ENCODE measurements at regions not wholly inside any gene's neighbourhood (a gene's known extent, or its start where the extent isn't known, plus 50 kb on each side); places are given as distances from the start of the nearest gene placed in this dataset.

DNA sequence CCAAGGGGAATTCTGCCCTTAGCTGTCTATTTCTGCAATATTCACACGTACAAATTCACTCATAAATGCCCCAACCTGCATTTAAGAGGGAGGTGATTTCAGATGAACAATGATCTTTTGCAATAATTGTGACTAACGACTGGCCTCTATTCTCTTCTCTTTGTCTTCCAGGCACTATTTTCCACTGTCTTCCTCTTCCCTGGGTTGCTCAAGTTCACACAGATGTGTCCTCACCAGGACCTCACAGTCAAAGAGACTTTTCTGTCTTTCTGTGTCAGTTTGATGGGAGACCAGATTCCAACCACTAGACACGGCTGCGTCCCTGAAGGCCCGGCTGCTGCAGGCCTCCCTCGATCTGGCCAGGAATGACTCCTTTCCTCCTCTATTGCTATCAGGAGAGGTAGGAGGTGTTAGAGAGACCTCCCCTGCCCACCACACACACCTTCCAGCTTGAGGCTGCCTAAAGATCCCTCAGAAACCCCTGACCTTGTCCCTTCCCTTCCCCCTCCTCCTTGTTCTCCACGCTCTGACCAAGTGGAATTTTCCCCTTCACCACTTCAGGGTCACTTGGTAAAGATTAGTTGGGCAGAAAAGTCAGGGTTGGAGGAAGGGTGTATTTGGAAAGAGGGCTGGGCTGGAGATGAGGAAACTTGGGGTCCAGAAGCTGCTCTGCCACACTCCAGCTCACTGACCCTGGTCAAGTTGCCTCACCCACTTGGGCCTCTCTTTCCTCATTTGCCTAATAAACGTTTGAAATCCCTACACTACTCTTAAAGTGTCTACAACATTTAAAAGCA is 109.2 kb upstream of the COPS8 start:
- TF ChIP-seq NR2C2 (CRISPR knock-in tag; IDR thresholded peaks at IDR 0.05) (no peak), NR1H2 (CRISPR knock-in tag; IDR thresholded peaks at IDR 0.05) (no peak), CBFB (CRISPR knock-in tag; IDR thresholded peaks at IDR 0.05; ENCODE audit: low read depth) (no peak), NR3C1 (CRISPR knock-in tag; conservative IDR thresholded peaks at IDR 0.05; ENCODE audit: low read depth) (no peak), TCF7 (CRISPR knock-in tag; IDR thresholded peaks at IDR 0.05; ENCODE audit: low read depth) (no peak), ELF4 (CRISPR knock-in tag; IDR thresholded peaks at IDR 0.05; ENCODE audit: low read depth) (no peak), CREM (CRISPR knock-in tag; IDR thresholded peaks at IDR 0.05) (no peak)
- TF ChIP-seq, protein P1, sequence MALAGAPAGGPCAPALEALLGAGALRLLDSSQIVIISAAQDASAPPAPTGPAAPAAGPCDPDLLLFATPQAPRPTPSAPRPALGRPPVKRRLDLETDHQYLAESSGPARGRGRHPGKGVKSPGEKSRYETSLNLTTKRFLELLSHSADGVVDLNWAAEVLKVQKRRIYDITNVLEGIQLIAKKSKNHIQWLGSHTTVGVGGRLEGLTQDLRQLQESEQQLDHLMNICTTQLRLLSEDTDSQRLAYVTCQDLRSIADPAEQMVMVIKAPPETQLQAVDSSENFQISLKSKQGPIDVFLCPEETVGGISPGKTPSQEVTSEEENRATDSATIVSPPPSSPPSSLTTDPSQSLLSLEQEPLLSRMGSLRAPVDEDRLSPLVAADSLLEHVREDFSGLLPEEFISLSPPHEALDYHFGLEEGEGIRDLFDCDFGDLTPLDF (CRISPR knock-in tag; IDR thresholded peaks at IDR 0.05) = no peak
- TF ChIP-seq, protein P2, sequence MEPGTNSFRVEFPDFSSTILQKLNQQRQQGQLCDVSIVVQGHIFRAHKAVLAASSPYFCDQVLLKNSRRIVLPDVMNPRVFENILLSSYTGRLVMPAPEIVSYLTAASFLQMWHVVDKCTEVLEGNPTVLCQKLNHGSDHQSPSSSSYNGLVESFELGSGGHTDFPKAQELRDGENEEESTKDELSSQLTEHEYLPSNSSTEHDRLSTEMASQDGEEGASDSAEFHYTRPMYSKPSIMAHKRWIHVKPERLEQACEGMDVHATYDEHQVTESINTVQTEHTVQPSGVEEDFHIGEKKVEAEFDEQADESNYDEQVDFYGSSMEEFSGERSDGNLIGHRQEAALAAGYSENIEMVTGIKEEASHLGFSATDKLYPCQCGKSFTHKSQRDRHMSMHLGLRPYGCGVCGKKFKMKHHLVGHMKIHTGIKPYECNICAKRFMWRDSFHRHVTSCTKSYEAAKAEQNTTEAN (CRISPR knock-in tag; IDR thresholded peaks at IDR 0.05) = no peak
- TF ChIP-seq, protein P3, sequence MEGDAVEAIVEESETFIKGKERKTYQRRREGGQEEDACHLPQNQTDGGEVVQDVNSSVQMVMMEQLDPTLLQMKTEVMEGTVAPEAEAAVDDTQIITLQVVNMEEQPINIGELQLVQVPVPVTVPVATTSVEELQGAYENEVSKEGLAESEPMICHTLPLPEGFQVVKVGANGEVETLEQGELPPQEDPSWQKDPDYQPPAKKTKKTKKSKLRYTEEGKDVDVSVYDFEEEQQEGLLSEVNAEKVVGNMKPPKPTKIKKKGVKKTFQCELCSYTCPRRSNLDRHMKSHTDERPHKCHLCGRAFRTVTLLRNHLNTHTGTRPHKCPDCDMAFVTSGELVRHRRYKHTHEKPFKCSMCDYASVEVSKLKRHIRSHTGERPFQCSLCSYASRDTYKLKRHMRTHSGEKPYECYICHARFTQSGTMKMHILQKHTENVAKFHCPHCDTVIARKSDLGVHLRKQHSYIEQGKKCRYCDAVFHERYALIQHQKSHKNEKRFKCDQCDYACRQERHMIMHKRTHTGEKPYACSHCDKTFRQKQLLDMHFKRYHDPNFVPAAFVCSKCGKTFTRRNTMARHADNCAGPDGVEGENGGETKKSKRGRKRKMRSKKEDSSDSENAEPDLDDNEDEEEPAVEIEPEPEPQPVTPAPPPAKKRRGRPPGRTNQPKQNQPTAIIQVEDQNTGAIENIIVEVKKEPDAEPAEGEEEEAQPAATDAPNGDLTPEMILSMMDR (IDR thresholded peaks at IDR 0.05) = no peak
- TF ChIP-seq, protein P4, sequence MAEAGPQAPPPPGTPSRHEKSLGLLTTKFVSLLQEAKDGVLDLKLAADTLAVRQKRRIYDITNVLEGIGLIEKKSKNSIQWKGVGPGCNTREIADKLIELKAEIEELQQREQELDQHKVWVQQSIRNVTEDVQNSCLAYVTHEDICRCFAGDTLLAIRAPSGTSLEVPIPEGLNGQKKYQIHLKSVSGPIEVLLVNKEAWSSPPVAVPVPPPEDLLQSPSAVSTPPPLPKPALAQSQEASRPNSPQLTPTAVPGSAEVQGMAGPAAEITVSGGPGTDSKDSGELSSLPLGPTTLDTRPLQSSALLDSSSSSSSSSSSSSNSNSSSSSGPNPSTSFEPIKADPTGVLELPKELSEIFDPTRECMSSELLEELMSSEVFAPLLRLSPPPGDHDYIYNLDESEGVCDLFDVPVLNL (CRISPR knock-in tag; IDR thresholded peaks at IDR 0.05; ENCODE audit: borderline replicate concordance, low read depth) = no peak
- TF ChIP-seq, protein P5, sequence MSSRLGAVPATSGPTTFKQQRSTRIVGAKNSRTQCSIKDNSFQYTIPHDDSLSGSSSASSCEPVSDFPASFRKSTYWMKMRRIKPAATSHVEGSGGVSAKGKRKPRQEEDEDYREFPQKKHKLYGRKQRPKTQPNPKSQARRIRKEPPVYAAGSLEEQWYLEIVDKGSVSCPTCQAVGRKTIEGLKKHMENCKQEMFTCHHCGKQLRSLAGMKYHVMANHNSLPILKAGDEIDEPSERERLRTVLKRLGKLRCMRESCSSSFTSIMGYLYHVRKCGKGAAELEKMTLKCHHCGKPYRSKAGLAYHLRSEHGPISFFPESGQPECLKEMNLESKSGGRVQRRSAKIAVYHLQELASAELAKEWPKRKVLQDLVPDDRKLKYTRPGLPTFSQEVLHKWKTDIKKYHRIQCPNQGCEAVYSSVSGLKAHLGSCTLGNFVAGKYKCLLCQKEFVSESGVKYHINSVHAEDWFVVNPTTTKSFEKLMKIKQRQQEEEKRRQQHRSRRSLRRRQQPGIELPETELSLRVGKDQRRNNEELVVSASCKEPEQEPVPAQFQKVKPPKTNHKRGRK (CRISPR knock-in tag; IDR thresholded peaks at IDR 0.05; ENCODE audit: borderline replicate concordance) = no peak
- TF ChIP-seq, protein P6, sequence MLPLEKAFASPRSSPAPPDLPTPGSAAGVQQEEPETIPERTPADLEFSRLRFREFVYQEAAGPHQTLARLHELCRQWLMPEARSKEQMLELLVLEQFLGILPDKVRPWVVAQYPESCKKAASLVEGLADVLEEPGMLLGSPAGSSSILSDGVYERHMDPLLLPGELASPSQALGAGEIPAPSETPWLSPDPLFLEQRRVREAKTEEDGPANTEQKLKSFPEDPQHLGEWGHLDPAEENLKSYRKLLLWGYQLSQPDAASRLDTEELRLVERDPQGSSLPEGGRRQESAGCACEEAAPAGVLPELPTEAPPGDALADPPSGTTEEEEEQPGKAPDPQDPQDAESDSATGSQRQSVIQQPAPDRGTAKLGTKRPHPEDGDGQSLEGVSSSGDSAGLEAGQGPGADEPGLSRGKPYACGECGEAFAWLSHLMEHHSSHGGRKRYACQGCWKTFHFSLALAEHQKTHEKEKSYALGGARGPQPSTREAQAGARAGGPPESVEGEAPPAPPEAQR (CRISPR knock-in tag; IDR thresholded peaks at IDR 0.05) = no peak
